C4-2B (cell line): ENCODE measurements at regions not wholly inside any gene's neighbourhood (a gene's known extent, or its start where the extent isn't known, plus 50 kb on each side); places are given as distances from the start of the nearest gene placed in this dataset.

Experiments
- H3K27ac ChIP-seq: fragments of 450-650 bp; 2 replicates; pipeline ENCODE4 v1.5.1; 2017
- CTCF ChIP-seq: fragments of 450-650 bp; conservative IDR thresholded peaks from 2 replicates; pipeline ENCODE4 v1.5.1; 2017; ENCODE audit warnings: mild to moderate bottlenecking
- ZFX ChIP-seq: fragments of 450-650 bp; IDR thresholded peaks from 2 replicates; pipeline ENCODE4 v1.6.1; 2017

DNA sequence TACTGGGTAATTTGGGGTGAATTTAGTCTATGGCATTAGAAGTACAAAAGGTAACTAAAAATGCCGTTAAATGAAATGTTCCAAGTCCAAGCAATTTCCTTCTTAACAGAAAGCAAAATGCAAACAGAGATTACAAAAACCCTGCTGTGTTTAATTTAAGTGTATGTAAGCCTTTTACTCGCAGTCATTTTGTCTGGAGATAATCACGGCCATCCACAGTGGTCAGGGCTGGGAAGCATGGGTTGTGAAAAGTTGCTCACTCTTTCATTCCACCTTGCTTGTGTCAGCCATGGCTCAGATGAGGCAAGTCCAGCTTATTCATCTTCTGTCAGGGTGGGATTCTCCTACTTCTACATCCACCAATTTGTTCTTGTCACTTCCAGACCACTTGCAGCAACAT lies 983.6 kb upstream of the ZEB2 start:
- no peak for TF ChIP-seq CTCF
- TF ChIP-seq ZFX: no peak
- no peak overlapping the region for H3K27ac ChIP-seq

DNA sequence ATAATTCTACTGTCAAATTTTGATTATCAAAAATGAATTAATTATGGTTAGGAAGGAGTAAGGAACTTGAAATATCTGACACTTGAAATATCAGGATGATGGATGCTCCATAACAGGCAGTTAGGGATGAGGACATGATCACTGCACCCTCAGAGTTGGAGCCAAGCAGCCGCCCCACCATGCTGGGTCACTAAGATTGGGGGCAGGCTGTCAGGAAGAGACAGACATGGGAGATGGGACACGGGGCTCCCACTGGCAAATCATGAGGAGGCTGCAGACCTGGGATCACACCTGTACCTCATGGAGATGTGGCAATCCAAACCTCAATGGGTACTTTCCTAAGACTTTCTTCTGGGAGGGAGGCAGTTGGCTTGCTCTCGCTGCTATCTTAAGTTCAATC lies 982.0 kb upstream of the ZEB2 start:
- no peak for TF ChIP-seq ZFX
- TF ChIP-seq CTCF: no peak
- no peak overlapping the region for H3K27ac ChIP-seq

- H3K27ac ChIP-seq: no peak overlapping the region
- no peak for TF ChIP-seq CTCF
- TF ChIP-seq ZFX: no peak
Observed at GRCh38 chr2:145495590-145495989, 975.7 kb upstream of the ZEB2 start.

DNA sequence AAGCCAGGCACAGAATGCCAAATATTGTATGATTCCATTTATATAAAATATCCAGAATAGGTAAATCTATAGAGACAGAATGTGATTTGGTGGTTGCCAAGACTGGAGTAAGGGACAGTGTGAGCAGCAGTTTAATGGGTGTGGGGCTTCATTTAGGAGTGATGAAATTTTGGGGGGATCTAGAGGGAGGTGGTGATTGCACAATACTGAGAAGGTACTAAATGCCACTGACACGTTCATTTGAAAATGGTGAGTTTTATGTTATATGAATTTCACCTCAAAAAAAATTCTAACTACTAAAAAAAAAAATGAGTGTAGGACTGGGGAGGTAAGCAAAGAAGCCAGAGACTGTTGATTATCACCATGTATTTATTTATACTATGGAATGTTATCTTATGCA lies 974.5 kb upstream of the ZEB2 start:
- H3K27ac ChIP-seq: no peak overlapping the region
- no peak for TF ChIP-seq CTCF
- no peak for TF ChIP-seq ZFX

- no peak for TF ChIP-seq CTCF
- no peak for TF ChIP-seq ZFX
- H3K27ac ChIP-seq: no peak overlapping the region
Observed at GRCh38 chr2:145488571-145488970, 968.7 kb upstream of the ZEB2 start.

DNA sequence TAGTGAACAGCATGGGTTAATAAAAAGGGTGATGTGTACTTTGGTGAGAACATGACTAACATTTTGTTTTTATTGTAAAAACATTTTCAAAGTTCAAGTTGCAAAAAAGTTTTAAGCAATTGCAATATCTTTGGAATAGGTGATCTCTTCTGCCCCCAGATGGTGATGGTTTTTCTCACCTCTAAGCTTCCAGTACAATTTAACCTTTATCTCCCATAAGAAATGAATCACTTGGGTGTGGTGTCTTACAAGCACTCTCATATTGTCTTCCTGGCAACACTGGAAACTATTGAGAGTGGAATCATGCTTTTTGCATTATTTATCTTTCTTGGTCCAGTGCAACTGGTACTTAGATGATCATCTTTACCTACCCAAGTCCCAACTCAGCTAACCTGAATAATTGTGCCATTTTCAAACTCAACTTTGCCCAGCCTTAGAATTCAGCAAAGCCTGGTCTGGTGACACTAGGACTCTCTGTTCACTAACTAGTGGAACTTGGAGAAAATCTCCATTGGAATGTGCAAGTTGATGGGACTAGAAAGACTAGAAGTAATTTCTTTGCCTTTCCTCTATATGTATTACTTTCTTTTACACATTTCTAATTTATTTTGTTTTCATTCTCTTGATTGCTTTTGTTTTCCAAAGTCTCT lies 964.7 kb upstream of the ZEB2 start:
- TF ChIP-seq ZFX (no peak), CTCF (peak; percentile 20)
- no peak overlapping the region for H3K27ac ChIP-seq

- no peak overlapping the region for H3K27ac ChIP-seq
- no peak for TF ChIP-seq ZFX
- TF ChIP-seq CTCF: no peak
Observed at GRCh38 chr2:145483854-145484253, 963.9 kb upstream of the ZEB2 start.
